ENCODE measurements at regions not wholly inside any gene's neighbourhood (a gene's known extent, or its start where the extent isn't known, plus 50 kb on each side); places are given as distances from the start of the nearest gene placed in this dataset.

DNA sequence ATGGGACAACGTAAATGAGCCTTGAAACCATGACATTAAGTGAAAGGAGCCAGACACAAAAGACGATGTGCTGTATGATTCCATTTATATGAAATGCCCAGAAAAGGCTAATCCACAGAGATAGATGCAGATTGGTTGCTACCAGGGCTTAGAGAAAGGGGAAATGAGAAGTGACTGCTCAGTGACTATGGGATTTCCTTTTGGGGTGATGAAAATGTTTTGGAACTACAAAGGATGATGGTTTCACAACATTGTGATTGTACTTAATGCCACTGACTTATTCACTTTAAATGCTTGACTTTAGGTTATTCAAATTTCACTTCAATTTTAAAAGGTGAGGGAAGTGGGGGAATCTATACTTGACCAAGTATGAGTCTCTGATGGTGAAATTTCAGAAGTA lies 414.3 kb downstream of the SETD4 start:
- peaks cover 2% of the 10 kb centered on the region in 2 experiments for H3K27me3 ChIP-seq (ENCODE audit: control insufficient read depth in 2 of 2, insufficient read depth in 2 of 2, low read length in 2 of 2)
- no peak overlapping the region for H3K27ac ChIP-seq (ENCODE audit: insufficient read depth, low read depth, low read length)
- no peak overlapping the region for H3K4me2 ChIP-seq (ENCODE audit: insufficient read depth, low read length)
- no peak overlapping the region for H2AFZ ChIP-seq (ENCODE audit: low read depth, low read length)
- H3K36me3 ChIP-seq (ENCODE audit: control insufficient read depth in 2 of 2, extremely low read depth in 1 of 2, insufficient read depth in 2 of 2, low read length in 2 of 2), result no peaks in the 10 kb centered on the region
- peaks cover 15% of the 10 kb centered on the region for H3K4me1 ChIP-seq (ENCODE audit: control insufficient read depth, extremely low read depth, insufficient read depth, low read length)
- FAIRE-seq, result no peak
- BruUV-seq (replicated peaks), result no TSS peak
- DNase-seq (ENCODE audit: low read depth, low spot score), result no peak
- H3K9ac ChIP-seq (replicated peaks; ENCODE audit: extremely low read depth, insufficient read depth, low read length), result no peak overlapping the region
- no peaks in the 10 kb centered on the region for H3K79me2 ChIP-seq (ENCODE audit: control insufficient read depth, insufficient read depth, low read length)
- no peaks in the 10 kb centered on the region for H3K9me1 ChIP-seq (replicated peaks; ENCODE audit: control insufficient read depth, extremely low read depth, insufficient read depth, low read length)
- no peak overlapping the region for H3K4me3 ChIP-seq (replicated peaks in 1 of 3; ENCODE audit: insufficient read depth in 1 of 3, low read depth in 1 of 3, low read length in 3 of 3)
- intact Hi-C loops (cut with micrococcal nuclease), result loop anchor here (10.0 kb wide), 1 partner anchor 761 kb away; no protein-coding TSS in a partner anchor
- POLR2A ChIA-PET, result no interaction called here
- dilution Hi-C loops (cut with MboI; ENCODE audit: extremely low pct_ligation_motif_present, low sequenced_read_pairs), result no loop called here
- CTCF ChIA-PET, result no interaction called here
- no peaks in the 10 kb centered on the region for H4K20me1 ChIP-seq (replicated peaks; ENCODE audit: control insufficient read depth, extremely low read depth, insufficient read depth, low read length)
- TF ChIP-seq, protein P1, sequence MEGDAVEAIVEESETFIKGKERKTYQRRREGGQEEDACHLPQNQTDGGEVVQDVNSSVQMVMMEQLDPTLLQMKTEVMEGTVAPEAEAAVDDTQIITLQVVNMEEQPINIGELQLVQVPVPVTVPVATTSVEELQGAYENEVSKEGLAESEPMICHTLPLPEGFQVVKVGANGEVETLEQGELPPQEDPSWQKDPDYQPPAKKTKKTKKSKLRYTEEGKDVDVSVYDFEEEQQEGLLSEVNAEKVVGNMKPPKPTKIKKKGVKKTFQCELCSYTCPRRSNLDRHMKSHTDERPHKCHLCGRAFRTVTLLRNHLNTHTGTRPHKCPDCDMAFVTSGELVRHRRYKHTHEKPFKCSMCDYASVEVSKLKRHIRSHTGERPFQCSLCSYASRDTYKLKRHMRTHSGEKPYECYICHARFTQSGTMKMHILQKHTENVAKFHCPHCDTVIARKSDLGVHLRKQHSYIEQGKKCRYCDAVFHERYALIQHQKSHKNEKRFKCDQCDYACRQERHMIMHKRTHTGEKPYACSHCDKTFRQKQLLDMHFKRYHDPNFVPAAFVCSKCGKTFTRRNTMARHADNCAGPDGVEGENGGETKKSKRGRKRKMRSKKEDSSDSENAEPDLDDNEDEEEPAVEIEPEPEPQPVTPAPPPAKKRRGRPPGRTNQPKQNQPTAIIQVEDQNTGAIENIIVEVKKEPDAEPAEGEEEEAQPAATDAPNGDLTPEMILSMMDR (IDR thresholded peaks at IDR 0.05; ENCODE audit: extremely low read depth in 1 of 2, insufficient read depth in 1 of 2, low read depth in 1 of 2, low read length in 2 of 2), result no peak
- no peak for TF ChIP-seq JUN (IDR thresholded peaks at IDR 0.05; ENCODE audit: borderline replicate concordance, insufficient read depth, insufficient read length, low read depth)
- TF ChIP-seq MYC (IDR thresholded peaks at IDR 0.05; ENCODE audit: low read depth, low read length), result no peak
- TF ChIP-seq EZH2 (IDR thresholded peaks at IDR 0.05; ENCODE audit: borderline replicate concordance, low read depth, low read length, severe bottlenecking), result no peak
- no peak for TF ChIP-seq FOS (IDR thresholded peaks at IDR 0.05; ENCODE audit: borderline replicate concordance, insufficient read depth, low read length)
- TF ChIP-seq, protein P2, sequence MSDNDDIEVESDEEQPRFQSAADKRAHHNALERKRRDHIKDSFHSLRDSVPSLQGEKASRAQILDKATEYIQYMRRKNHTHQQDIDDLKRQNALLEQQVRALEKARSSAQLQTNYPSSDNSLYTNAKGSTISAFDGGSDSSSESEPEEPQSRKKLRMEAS (IDR thresholded peaks at IDR 0.05; ENCODE audit: insufficient read depth, insufficient read length), result no peak
- no peak for TF ChIP-seq GATA2 (IDR thresholded peaks at IDR 0.05; ENCODE audit: insufficient read depth, insufficient read length, low read depth, low read length)
- TF ChIP-seq POLR2AphosphoS5 (IDR thresholded peaks at IDR 0.05; ENCODE audit: insufficient read depth, low read depth, low read length), result no peak
- TF ChIP-seq POLR2A (IDR thresholded peaks at IDR 0.05; ENCODE audit: low read depth, low read length), result no peak
- no peaks in the 10 kb centered on the region for H3K9me3 ChIP-seq (replicated peaks; ENCODE audit: control insufficient read depth, insufficient read depth, low read length)

All from endothelial cell of umbilical vein (primary cell).